ENCODE measurements at regions not wholly inside any gene's neighbourhood (a gene's known extent, or its start where the extent isn't known, plus 50 kb on each side); places are given as distances from the start of the nearest gene placed in this dataset.
A peak's percentile ranks its signal among the peaks of the same experiment; 100 is the strongest.

DNA sequence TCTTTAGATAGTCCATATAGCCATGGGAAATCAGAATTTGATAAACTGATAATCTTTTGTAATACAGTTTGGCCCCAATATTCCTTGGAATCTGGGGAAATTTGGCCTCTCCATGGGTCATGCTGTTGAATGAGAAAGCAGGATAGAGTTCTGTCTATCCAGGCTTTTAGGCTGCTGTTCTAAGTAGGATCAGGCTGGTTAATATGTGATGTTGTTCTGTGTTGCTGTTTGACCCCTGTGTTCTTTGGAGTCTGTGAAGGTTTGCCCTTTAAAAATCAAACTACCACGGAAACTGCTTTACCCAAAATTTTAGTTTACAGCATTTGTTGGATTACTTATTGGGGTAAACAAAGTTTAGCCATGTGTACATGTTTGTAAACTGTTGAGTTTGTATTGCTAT lies 114.5 kb downstream of the ZNF330 start:
- H3K9ac ChIP-seq (ENCODE audit: low read depth in 1 of 2, low read length in 2 of 2) = no peak overlapping the region
- no peak overlapping the region for H3K4me3 ChIP-seq (ENCODE audit: low read depth in 1 of 3, low read length in 3 of 3)
- TF ChIP-seq RAD21 (IDR thresholded peaks at IDR 0.05) = no peak
- TF ChIP-seq YY1 (IDR thresholded peaks at IDR 0.05) = no peak
- TF ChIP-seq, protein P1, sequence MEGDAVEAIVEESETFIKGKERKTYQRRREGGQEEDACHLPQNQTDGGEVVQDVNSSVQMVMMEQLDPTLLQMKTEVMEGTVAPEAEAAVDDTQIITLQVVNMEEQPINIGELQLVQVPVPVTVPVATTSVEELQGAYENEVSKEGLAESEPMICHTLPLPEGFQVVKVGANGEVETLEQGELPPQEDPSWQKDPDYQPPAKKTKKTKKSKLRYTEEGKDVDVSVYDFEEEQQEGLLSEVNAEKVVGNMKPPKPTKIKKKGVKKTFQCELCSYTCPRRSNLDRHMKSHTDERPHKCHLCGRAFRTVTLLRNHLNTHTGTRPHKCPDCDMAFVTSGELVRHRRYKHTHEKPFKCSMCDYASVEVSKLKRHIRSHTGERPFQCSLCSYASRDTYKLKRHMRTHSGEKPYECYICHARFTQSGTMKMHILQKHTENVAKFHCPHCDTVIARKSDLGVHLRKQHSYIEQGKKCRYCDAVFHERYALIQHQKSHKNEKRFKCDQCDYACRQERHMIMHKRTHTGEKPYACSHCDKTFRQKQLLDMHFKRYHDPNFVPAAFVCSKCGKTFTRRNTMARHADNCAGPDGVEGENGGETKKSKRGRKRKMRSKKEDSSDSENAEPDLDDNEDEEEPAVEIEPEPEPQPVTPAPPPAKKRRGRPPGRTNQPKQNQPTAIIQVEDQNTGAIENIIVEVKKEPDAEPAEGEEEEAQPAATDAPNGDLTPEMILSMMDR (IDR thresholded peaks at IDR 0.05; ENCODE audit: low read depth, low read length, missing input control) = no peak
- no peak for TF ChIP-seq JUND (IDR thresholded peaks at IDR 0.05)
- TF ChIP-seq HNF4A (conservative IDR thresholded peaks at IDR 0.05) = peak; percentile 35 to 37
- TF ChIP-seq HNF4G (IDR thresholded peaks at IDR 0.05) = no peak
- TF ChIP-seq, protein P2, sequence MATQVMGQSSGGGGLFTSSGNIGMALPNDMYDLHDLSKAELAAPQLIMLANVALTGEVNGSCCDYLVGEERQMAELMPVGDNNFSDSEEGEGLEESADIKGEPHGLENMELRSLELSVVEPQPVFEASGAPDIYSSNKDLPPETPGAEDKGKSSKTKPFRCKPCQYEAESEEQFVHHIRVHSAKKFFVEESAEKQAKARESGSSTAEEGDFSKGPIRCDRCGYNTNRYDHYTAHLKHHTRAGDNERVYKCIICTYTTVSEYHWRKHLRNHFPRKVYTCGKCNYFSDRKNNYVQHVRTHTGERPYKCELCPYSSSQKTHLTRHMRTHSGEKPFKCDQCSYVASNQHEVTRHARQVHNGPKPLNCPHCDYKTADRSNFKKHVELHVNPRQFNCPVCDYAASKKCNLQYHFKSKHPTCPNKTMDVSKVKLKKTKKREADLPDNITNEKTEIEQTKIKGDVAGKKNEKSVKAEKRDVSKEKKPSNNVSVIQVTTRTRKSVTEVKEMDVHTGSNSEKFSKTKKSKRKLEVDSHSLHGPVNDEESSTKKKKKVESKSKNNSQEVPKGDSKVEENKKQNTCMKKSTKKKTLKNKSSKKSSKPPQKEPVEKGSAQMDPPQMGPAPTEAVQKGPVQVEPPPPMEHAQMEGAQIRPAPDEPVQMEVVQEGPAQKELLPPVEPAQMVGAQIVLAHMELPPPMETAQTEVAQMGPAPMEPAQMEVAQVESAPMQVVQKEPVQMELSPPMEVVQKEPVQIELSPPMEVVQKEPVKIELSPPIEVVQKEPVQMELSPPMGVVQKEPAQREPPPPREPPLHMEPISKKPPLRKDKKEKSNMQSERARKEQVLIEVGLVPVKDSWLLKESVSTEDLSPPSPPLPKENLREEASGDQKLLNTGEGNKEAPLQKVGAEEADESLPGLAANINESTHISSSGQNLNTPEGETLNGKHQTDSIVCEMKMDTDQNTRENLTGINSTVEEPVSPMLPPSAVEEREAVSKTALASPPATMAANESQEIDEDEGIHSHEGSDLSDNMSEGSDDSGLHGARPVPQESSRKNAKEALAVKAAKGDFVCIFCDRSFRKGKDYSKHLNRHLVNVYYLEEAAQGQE (IDR thresholded peaks at IDR 0.05) = peak; percentile 14
- peak; percentile 29 for TF ChIP-seq SP1 (IDR thresholded peaks at IDR 0.05)
- no peak for TF ChIP-seq FOXA1 (IDR thresholded peaks at IDR 0.05)

DNA sequence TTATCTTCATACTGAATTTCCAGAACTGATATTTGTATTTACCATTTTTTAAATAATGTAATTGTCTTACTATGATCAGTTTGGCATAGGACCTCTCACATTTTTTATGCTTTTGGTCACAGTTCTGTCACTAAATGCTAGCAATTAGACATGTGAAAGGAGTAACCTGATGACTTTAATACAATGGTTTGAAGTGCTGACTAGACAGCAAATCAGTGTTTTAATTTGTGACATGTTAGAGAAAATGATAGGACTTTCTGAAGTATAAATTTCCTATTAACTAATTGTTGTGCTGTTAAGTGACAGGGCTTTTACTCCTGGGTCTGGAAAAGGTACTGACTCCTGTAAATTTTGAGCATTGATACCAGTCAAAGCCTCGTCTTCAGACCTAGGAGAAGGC lies 117.5 kb downstream of the ZNF330 start:
- H3K27ac ChIP-seq (ENCODE audit: low read depth in 1 of 2, low read length in 2 of 2) = no peak overlapping the region
- TF ChIP-seq SP1 (IDR thresholded peaks at IDR 0.05) (no peak), RXRA (IDR thresholded peaks at IDR 0.05) (no peak), GABPA (IDR thresholded peaks at IDR 0.05 in 1 of 2, conservative IDR thresholded peaks at IDR 0.05 in 1 of 2) (no peak), FOXA1 (IDR thresholded peaks at IDR 0.05) (no peak), JUND (IDR thresholded peaks at IDR 0.05) (no peak), NR2F2 (IDR thresholded peaks at IDR 0.05) (no peak)
- TF ChIP-seq, protein P3, sequence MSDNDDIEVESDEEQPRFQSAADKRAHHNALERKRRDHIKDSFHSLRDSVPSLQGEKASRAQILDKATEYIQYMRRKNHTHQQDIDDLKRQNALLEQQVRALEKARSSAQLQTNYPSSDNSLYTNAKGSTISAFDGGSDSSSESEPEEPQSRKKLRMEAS (IDR thresholded peaks at IDR 0.05) = no peak
- WGBS = 97% methylated on average over 1 of the region's 1 CpG

More for the DNA sequence above, 114.5 kb downstream of the ZNF330 start:
- WGBS = 47% methylated on average over 1 of the region's 1 CpG
- H3K9me3 ChIP-seq (ENCODE audit: control insufficient read depth in 4 of 4, low read length in 3 of 4) = no peaks in the 10 kb centered on the region
- peaks cover 1 to 22% (median 10%) of the 10 kb centered on the region in 4 donors for H3K4me1 ChIP-seq (ENCODE audit: control insufficient read depth in 4 of 4, insufficient read depth in 4 of 4, low read length in 3 of 4)
- H3K36me3 ChIP-seq (ENCODE audit: control insufficient read depth in 4 of 4, insufficient read depth in 3 of 4, low read depth in 1 of 4, low read length in 3 of 4) = no peaks in the 10 kb centered on the region
- DNase-seq (ENCODE audit: low spot score) = no peak
- no peaks in the 10 kb centered on the region for H3K27me3 ChIP-seq (ENCODE audit: control insufficient read depth in 4 of 4, insufficient read depth in 4 of 4, low read length in 3 of 4)
- H3K27ac ChIP-seq (ENCODE audit: low read depth in 1 of 2, low read length in 2 of 2) = peak overlapping the region; percentile 20 to 63

DNA sequence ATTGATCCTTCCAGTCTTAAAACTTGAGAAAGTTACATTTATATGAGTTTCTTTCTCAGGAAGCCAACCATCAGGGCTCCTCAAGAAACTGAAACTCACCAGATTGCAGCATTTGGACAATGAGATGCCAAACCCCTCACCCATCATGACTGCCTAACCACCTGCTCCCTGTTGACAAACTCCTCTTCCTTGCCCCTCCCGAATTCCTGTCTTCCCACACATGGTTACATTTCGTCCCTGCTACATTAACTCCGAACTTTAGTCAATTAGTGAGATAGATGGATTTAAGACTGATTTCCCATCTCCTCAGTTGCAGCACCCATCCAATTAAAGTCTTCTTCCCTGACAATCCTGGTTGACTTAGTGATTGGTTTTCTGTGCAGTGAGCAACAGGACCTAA lies 118.7 kb downstream of the ZNF330 start:
- no peak for DNase-seq (ENCODE audit: low spot score)
- TF ChIP-seq EGR1 (IDR thresholded peaks at IDR 0.05; ENCODE audit: low read depth in 2 of 2) = no peak
- no peak for TF ChIP-seq HNF4G (IDR thresholded peaks at IDR 0.05)
- no peak for TF ChIP-seq FOXA1 (IDR thresholded peaks at IDR 0.05)
- TF ChIP-seq GABPA (IDR thresholded peaks at IDR 0.05 in 1 of 2, conservative IDR thresholded peaks at IDR 0.05 in 1 of 2) = no peak
- no peak for TF ChIP-seq NR2F2 (IDR thresholded peaks at IDR 0.05)
- TF ChIP-seq TAF1 (conservative IDR thresholded peaks at IDR 0.05) = no peak
- no peak for TF ChIP-seq FOXA2 (IDR thresholded peaks at IDR 0.05)
- no peak for TF ChIP-seq HNF4A (conservative IDR thresholded peaks at IDR 0.05)
- no peak for TF ChIP-seq RXRA (IDR thresholded peaks at IDR 0.05)
- no peak overlapping the region for H3K4me3 ChIP-seq (ENCODE audit: low read depth in 1 of 3, low read length in 3 of 3)
- no peak overlapping the region for H3K9ac ChIP-seq (ENCODE audit: low read depth in 1 of 2, low read length in 2 of 2)
- 85% methylated on average over 3 of the region's 3 CpGs for WGBS
- H3K27me3 ChIP-seq (ENCODE audit: control insufficient read depth in 4 of 4, insufficient read depth in 4 of 4, low read length in 3 of 4) = no peaks in the 10 kb centered on the region
- H3K4me1 ChIP-seq (ENCODE audit: control insufficient read depth in 4 of 4, insufficient read depth in 4 of 4, low read length in 3 of 4) = peaks cover 0 to 16% (median 7%) of the 10 kb centered on the region in 4 donors
- no peaks in the 10 kb centered on the region for H3K36me3 ChIP-seq (ENCODE audit: control insufficient read depth in 4 of 4, insufficient read depth in 3 of 4, low read depth in 1 of 4, low read length in 3 of 4)
- no peaks in the 10 kb centered on the region for H3K9me3 ChIP-seq (ENCODE audit: control insufficient read depth in 4 of 4, low read length in 3 of 4)
- no peak overlapping the region for H3K27ac ChIP-seq (ENCODE audit: low read depth in 1 of 2, low read length in 2 of 2)

More for the DNA sequence above, 117.5 kb downstream of the ZNF330 start:
- Histone ChIP-seq H3K4me3 (ENCODE audit: low read depth in 1 of 3, low read length in 3 of 3) (no peak overlapping the region), H3K27me3 (ENCODE audit: control insufficient read depth in 4 of 4, insufficient read depth in 4 of 4, low read length in 3 of 4) (no peaks in the 10 kb centered on the region), H3K4me1 (ENCODE audit: control insufficient read depth in 4 of 4, insufficient read depth in 4 of 4, low read length in 3 of 4) (peaks cover 1 to 22% (median 10%) of the 10 kb centered on the region in 4 donors), H3K9me3 (ENCODE audit: control insufficient read depth in 4 of 4, low read length in 3 of 4) (no peaks in the 10 kb centered on the region), H3K36me3 (ENCODE audit: control insufficient read depth in 4 of 4, insufficient read depth in 3 of 4, low read depth in 1 of 4, low read length in 3 of 4) (no peaks in the 10 kb centered on the region), H3K9ac (ENCODE audit: low read depth in 1 of 2, low read length in 2 of 2) (no peak overlapping the region)
- no peak for DNase-seq (ENCODE audit: low spot score)
